Panc1 (cell line): ENCODE measurements at regions not wholly inside any gene's neighbourhood (a gene's known extent, or its start where the extent isn't known, plus 50 kb on each side); places are given as distances from the start of the nearest gene placed in this dataset.

Source experiments
- ATAC-seq: fragments of 200-7000 bp; cut with Tn5 transposase; 2 replicates; pipeline ENCODE4 v1.9.1; 2020; ENCODE audit warnings: mild to moderate bottlenecking, moderate library complexity
- BruUV-seq: library from RNA; stranded (reverse); fragments of 400-500 nt; replicated peaks from 2 replicates; lab custom pipeline; 2021; lab: Mats Ljungman, UMichigan
- CTCF ChIA-PET: fragments of 300-600 bp; sonication (Branson Sonifier 250); formaldehyde crosslinking; loops from one replicate; lab custom pipeline; 2022; ENCODE audit warnings: antibody characterized with exemption; lab: Charles Lee
- POLR2A ChIA-PET: fragments of 300-600 bp; sonication (Branson Sonifier 250); formaldehyde crosslinking; loops from one replicate; lab custom pipeline; 2022; ENCODE audit warnings: antibody characterized with exemption; lab: Charles Lee
- DNase-seq: peaks from one replicate; pipeline ENCODE4 v3.0.0-alpha.2; 2010; ENCODE audit warnings: low read depth, low spot score
- H3K27ac ChIP-seq: 2 replicates; pipeline ENCODE4 v1.5.1; 2011; ENCODE audit warnings: mild to moderate bottlenecking, low read length, inconsistent platforms
- H3K27me3 ChIP-seq: fragments of 200-500 bp; sonication (Bioruptor generic); 2 replicates; pipeline ENCODE4 v1.6.0; 2014; ENCODE audit warnings: low read length, inconsistent platforms; ENCODE audit not compliant: control insufficient read depth, insufficient read depth
- H3K36me3 ChIP-seq: fragments of 200-500 bp; sonication (Bioruptor generic); 2 replicates; pipeline ENCODE4 v1.5.1; 2014; ENCODE audit warnings: inconsistent platforms, mild to moderate bottlenecking, low read length, moderate library complexity; ENCODE audit not compliant: control insufficient read depth, insufficient read depth
- H3K4me1 ChIP-seq: 2 replicates; pipeline ENCODE4 v1.5.1; 2011; ENCODE audit warnings: inconsistent platforms, mild to moderate bottlenecking, low read length, moderate library complexity; ENCODE audit not compliant: control insufficient read depth, insufficient read depth
- H3K4me3 ChIP-seq, 2 experiments: 2 replicates each; pipeline ENCODE4 v1.5.1; 2011 to 2012; ENCODE audit warnings: low read depth in 2 of 2, low read length in 2 of 2, mild to moderate bottlenecking in 2 of 2, inconsistent platforms in 1 of 2, moderate library complexity in 1 of 2
- H3K9me3 ChIP-seq: fragments of 200-500 bp; sonication (Bioruptor generic); 2 replicates; pipeline ENCODE4 v1.5.1; 2014; ENCODE audit warnings: low read depth, mild to moderate bottlenecking, inconsistent platforms, low read length, moderate library complexity; ENCODE audit not compliant: control insufficient read depth, insufficient read depth
- CTCF ChIP-seq: fragments of 450-650 bp; IDR thresholded peaks from 2 replicates; pipeline ENCODE4 v1.5.1; 2017; ENCODE audit warnings: mild to moderate bottlenecking
- POLR2AphosphoS5 ChIP-seq: IDR thresholded peaks from 2 replicates; pipeline ENCODE4 v1.6.1; 2012; ENCODE audit warnings: mild to moderate bottlenecking, low read depth, low read length, moderate library complexity
- REST ChIP-seq, 2 experiments: IDR thresholded peaks; 2 replicates each; pipeline ENCODE4 v1.6.1; 2011 to 2012; ENCODE audit warnings: low read depth in 2 of 2, control low read depth in 1 of 2, low read length in 1 of 2, mild to moderate bottlenecking in 1 of 2, moderate library complexity in 1 of 2; ENCODE audit not compliant: insufficient read depth in 1 of 2
- SIN3A ChIP-seq: IDR thresholded peaks from 2 replicates; pipeline ENCODE4 v1.6.1; 2012; ENCODE audit warnings: low read depth, mild to moderate bottlenecking, low read length, moderate library complexity, borderline replicate concordance; ENCODE audit not compliant: insufficient read depth
- TCF7L2 ChIP-seq: IDR thresholded peaks from 2 replicates; pipeline ENCODE4 v1.6.1; 2011; ENCODE audit warnings: mild to moderate bottlenecking, low read depth, low read length, inconsistent platforms
- in situ Hi-C: cut with HindIII; loops from 2 replicates; pipeline ENCODE4 v1.10.0; 2016; ENCODE audit warnings: low sequenced_read_pairs, low pct_unique_long_range_greater_than_20kb
- intact Hi-C: fragments of 100-400 bp; cut with micrococcal nuclease; formaldehyde crosslinking; loops from one replicate; pipeline ENCODE4 v1.10.0; 2022; ENCODE audit not compliant: unreplicated experiment

- DNase-seq: no peak
- in situ Hi-C loops (loop anchor here (5.0 kb wide), 1 partner anchor 37 kb away; no protein-coding TSS in a partner anchor), intact Hi-C loops (no loop called here)
- H3K27ac ChIP-seq: no peak overlapping the region
- H3K36me3 ChIP-seq: no peaks in the 10 kb centered on the region
- TF ChIP-seq SIN3A (no peak), REST (IDR thresholded peaks at IDR 0.05; ENCODE audit: insufficient read depth in 1 of 2, low read depth in 2 of 2, low read length in 1 of 2) (no peak), POLR2AphosphoS5 (no peak), CTCF (no peak), TCF7L2 (no peak)
- no peak for ATAC-seq
- no peak overlapping the region for H3K4me3 ChIP-seq
- H3K4me1 ChIP-seq: no peaks in the 10 kb centered on the region; the same call in 1 of the 2 replicates
- POLR2A ChIA-PET: no interaction called here
- CTCF ChIA-PET: no interaction called here
- H3K9me3 ChIP-seq: peaks cover 6% of the 10 kb centered on the region; the same call in 1 of the 2 replicates
- BruUV-seq: no TSS peak
- H3K27me3 ChIP-seq: no peaks in the 10 kb centered on the region
Measured at GRCh38 chr10:118970770-118971169, 58.7 kb upstream of the NANOS1 start.

- TF ChIP-seq SIN3A (no peak), CTCF (no peak)
- intact Hi-C loops: no loop called here
- POLR2A ChIA-PET: no interaction called here
Measured at GRCh38 chr10:118971187-118971586, 58.3 kb upstream of the NANOS1 start.

More at GRCh38 chr10:118971187-118971586, 58.3 kb upstream of the NANOS1 start:
- no TSS peak for BruUV-seq
- in situ Hi-C loops: loop anchor here (5.0 kb wide), 1 partner anchor 36 kb away; no protein-coding TSS in a partner anchor
- CTCF ChIA-PET: interaction anchor here (0.7 kb wide), 1 partner anchor 220 kb away, joined by 3 read pairs; no protein-coding TSS in a partner anchor
- DNase-seq: no peak
- no peak for ATAC-seq
- Histone ChIP-seq H3K27me3 (no peaks in the 10 kb centered on the region), H3K4me3 (no peak overlapping the region), H3K4me1 (no peaks in the 10 kb centered on the region; the same call in 1 of the 2 replicates), H3K9me3 (peaks cover 6% of the 10 kb centered on the region; the same call in 1 of the 2 replicates), H3K36me3 (no peaks in the 10 kb centered on the region), H3K27ac (no peak overlapping the region)
